ENCODE measurements at regions not wholly inside any gene's neighbourhood (a gene's known extent, or its start where the extent isn't known, plus 50 kb on each side); places are given as distances from the start of the nearest gene placed in this dataset.

DNA sequence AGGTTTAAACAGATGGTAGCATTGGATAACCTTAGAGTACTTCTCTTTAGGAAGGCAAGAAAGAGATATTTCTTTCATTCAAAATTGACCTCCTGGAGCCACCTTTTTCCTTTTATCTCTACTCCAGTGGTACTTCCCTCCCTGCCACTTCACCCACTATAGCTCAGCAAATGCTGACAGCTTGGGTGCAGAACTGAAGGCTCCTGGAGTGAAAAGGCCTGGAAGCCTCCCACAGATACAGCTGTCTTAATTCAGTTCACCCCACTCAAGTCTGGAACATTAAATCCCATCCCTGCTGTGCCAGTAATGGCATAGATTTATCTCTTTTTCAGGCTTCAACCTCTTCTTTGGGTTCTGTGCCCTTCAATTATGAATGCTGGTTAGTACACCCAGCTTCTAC is 140.3 kb downstream of the NEDD1 start:
- Histone ChIP-seq H3K36me3 (ENCODE audit: control insufficient read depth, insufficient read depth, low read length) (no peaks in the 10 kb centered on the region), H3K4me3 (replicated peaks; ENCODE audit: low read depth, low read length) (no peak overlapping the region), H3K27me3 (replicated peaks; ENCODE audit: control insufficient read depth, insufficient read depth, low read length) (no peaks in the 10 kb centered on the region)
- TF ChIP-seq, protein P1, sequence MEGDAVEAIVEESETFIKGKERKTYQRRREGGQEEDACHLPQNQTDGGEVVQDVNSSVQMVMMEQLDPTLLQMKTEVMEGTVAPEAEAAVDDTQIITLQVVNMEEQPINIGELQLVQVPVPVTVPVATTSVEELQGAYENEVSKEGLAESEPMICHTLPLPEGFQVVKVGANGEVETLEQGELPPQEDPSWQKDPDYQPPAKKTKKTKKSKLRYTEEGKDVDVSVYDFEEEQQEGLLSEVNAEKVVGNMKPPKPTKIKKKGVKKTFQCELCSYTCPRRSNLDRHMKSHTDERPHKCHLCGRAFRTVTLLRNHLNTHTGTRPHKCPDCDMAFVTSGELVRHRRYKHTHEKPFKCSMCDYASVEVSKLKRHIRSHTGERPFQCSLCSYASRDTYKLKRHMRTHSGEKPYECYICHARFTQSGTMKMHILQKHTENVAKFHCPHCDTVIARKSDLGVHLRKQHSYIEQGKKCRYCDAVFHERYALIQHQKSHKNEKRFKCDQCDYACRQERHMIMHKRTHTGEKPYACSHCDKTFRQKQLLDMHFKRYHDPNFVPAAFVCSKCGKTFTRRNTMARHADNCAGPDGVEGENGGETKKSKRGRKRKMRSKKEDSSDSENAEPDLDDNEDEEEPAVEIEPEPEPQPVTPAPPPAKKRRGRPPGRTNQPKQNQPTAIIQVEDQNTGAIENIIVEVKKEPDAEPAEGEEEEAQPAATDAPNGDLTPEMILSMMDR (IDR thresholded peaks at IDR 0.05; ENCODE audit: insufficient read depth, low read length, poor library complexity, severe bottlenecking): no peak
- DNase-seq (ENCODE audit: extremely low read depth, insufficient read length): no peak

DNA sequence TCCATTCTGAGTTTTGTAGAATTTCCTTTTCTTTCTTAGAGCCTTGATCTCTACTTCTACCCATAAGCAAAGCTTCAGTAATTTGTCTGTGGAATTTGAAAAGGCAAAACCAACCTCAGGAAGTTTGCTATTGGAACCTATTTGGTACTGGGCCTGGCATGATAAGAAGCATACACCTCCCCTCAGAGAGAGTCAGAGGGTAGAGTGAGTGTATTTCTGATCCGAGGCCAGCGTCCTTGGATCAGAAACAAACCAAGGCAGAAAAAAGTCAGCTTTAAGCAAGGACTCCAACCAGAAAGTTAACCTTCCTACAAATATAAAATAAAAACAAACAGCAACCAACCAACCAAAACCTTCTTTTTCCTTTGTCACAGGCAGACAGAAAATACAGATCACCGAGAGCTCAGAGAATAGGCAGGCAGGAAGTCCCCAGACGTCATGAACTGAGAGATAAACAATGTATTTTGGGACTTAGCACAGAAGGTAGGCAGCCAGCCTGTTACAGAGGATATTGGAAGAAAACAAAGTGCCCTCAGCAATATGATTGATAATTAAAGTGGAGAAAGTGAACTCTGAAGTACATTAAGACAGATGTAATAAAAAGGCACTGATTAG is 141.5 kb downstream of the NEDD1 start:
- no peak overlapping the region for H3K4me3 ChIP-seq (replicated peaks; ENCODE audit: low read depth, low read length)
- TF ChIP-seq, protein P1 (IDR thresholded peaks at IDR 0.05; ENCODE audit: insufficient read depth, low read length, poor library complexity, severe bottlenecking): no peak
- H3K27me3 ChIP-seq (replicated peaks; ENCODE audit: control insufficient read depth, insufficient read depth, low read length): no peaks in the 10 kb centered on the region
- DNase-seq (ENCODE audit: extremely low read depth, insufficient read length): no peak
- no peaks in the 10 kb centered on the region for H3K36me3 ChIP-seq (ENCODE audit: control insufficient read depth, insufficient read depth, low read length)

DNA sequence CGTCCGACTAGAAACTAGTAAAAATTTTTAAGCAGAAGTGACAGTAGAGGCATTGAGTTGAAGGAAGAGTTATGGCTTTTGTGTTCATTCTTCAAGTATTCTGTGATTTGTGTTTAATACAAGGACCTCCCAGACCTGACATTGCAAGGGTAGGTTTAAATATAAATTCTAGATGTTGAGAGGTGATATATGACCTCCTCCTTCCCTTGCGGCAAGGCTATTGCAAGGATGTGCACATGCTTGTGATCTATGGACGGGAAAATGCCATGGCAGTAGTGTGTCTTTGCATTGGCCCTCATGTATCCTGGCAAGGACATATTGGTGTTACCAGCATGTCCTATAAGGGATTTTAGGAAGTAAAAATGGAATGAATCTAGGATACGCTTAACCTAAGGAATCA is 143.5 kb downstream of the NEDD1 start:
- Histone ChIP-seq H3K36me3 (ENCODE audit: control insufficient read depth, insufficient read depth, low read length) (no peaks in the 10 kb centered on the region), H3K27me3 (replicated peaks; ENCODE audit: control insufficient read depth, insufficient read depth, low read length) (no peaks in the 10 kb centered on the region), H3K4me3 (replicated peaks; ENCODE audit: low read depth, low read length) (no peak overlapping the region)
- DNase-seq (ENCODE audit: extremely low read depth, insufficient read length): no peak
- TF ChIP-seq, protein P1 (IDR thresholded peaks at IDR 0.05; ENCODE audit: insufficient read depth, low read length, poor library complexity, severe bottlenecking): no peak

DNA sequence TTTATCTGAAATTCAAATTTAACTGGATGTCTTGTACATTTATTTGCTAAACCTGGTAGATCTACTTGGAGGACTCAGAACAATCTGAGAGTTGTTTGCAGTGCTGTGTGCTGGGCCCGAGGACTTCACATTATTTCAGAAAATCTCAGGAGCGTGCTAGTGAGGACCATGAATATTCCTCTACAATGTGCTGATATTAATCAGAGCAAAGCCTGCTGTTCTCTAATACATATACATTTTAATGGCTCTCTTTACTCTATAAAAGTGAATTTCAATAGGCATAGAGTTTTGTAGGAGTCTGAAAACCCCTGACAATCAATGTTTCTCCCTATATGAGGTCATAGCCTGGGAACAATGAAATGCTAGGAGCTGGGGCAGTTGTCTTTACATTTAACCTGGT is 144.3 kb downstream of the NEDD1 start:
- Histone ChIP-seq H3K27me3 (replicated peaks; ENCODE audit: control insufficient read depth, insufficient read depth, low read length) (no peaks in the 10 kb centered on the region), H3K36me3 (ENCODE audit: control insufficient read depth, insufficient read depth, low read length) (no peaks in the 10 kb centered on the region), H3K4me3 (replicated peaks; ENCODE audit: low read depth, low read length) (no peak overlapping the region)
- DNase-seq (ENCODE audit: extremely low read depth, insufficient read length): no peak
- TF ChIP-seq, protein P1 (IDR thresholded peaks at IDR 0.05; ENCODE audit: insufficient read depth, low read length, poor library complexity, severe bottlenecking): no peak

DNA sequence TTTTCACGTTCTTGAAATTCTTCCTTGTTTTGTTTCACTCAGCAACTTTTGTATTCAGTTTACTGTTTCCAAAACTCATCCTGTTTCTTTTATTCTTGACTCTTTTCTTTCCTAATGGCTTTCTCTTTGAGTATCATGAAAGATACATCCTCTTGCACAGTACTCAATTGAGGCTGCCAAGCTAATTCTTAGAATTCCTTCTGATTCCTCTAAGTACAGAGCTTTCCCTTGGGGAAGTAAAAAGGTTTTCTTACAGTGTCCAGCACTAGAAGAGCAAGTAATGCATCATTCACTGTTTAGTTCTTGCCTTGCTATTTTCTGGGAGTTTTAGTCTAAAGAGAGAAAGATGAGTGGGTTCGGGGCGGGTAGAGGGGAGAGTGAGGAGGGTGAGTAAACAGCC is 154.1 kb downstream of the NEDD1 start:
- TF ChIP-seq, protein P1 (IDR thresholded peaks at IDR 0.05; ENCODE audit: insufficient read depth, low read length, poor library complexity, severe bottlenecking): no peak
- no peak for DNase-seq (ENCODE audit: extremely low read depth, insufficient read length)
- Histone ChIP-seq H3K36me3 (ENCODE audit: control insufficient read depth, insufficient read depth, low read length) (no peaks in the 10 kb centered on the region), H3K27me3 (replicated peaks; ENCODE audit: control insufficient read depth, insufficient read depth, low read length) (no peaks in the 10 kb centered on the region), H3K4me3 (replicated peaks; ENCODE audit: low read depth, low read length) (no peak overlapping the region)

All from GM06990 (cell line).